ENCODE measurements at regions not wholly inside any gene's neighbourhood (a gene's known extent, or its start where the extent isn't known, plus 50 kb on each side); places are given as distances from the start of the nearest gene placed in this dataset.

DNA sequence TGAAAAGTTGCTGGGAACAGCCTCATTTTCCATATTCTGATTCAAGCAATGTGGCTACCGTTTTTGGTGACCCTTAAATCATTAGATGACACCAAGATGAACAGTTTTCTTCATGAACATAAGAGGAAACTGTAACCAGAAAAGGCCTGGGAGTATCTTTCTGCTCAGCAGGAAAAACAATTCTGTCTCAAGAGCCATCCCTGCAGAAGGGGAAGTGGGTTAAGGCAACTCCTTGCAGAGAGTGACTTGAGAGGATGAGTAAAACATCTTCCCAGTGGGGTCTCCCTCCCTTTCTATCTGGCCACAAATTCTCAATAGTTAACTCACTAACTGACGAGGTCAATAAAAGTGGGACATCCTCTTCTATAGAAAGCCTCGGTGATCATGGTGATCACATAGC lies 187.6 kb upstream of the NRIP1 start:
- TF ChIP-seq, protein P1, sequence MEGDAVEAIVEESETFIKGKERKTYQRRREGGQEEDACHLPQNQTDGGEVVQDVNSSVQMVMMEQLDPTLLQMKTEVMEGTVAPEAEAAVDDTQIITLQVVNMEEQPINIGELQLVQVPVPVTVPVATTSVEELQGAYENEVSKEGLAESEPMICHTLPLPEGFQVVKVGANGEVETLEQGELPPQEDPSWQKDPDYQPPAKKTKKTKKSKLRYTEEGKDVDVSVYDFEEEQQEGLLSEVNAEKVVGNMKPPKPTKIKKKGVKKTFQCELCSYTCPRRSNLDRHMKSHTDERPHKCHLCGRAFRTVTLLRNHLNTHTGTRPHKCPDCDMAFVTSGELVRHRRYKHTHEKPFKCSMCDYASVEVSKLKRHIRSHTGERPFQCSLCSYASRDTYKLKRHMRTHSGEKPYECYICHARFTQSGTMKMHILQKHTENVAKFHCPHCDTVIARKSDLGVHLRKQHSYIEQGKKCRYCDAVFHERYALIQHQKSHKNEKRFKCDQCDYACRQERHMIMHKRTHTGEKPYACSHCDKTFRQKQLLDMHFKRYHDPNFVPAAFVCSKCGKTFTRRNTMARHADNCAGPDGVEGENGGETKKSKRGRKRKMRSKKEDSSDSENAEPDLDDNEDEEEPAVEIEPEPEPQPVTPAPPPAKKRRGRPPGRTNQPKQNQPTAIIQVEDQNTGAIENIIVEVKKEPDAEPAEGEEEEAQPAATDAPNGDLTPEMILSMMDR (IDR thresholded peaks at IDR 0.05; ENCODE audit: insufficient read depth, low read depth, low read length) = no peak
- TF ChIP-seq EZH2 (IDR thresholded peaks at IDR 0.05; ENCODE audit: insufficient read depth, low read length) = no peak

All from astrocyte (in vitro differentiated cells and primary cell).